ENCODE measurements at regions not wholly inside any gene's neighbourhood (a gene's known extent, or its start where the extent isn't known, plus 50 kb on each side); places are given as distances from the start of the nearest gene placed in this dataset.
"Not testable (repeated sequence)": the region's sequence is repeated elsewhere in the genome, so short reads cannot be mapped to it uniquely, and the experiment has no call there.

DNA sequence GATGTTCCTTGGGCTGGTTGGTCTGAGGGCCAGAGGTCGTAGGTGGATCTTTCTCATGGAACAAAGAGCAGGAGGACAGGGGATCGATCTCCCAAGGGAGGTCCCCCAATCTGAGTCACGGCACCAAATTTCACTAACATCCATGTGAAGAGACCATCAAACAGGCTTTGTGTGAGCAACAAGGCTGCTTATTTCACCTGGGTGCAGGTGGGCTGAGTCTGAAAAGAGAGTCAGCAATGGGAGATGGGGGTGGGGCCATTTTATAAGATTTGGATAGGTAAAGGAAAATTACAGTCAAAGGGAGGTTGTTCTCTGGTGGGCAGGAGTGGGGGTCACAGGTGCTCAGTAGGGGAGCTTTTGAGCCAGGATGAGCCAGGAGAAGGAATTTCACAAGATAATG lies 334.0 kb upstream of the HTR1E start:
- DNase-seq = not testable (repeated sequence)

GRCh38 chr6:86602093-86602492 lies 335.2 kb upstream of the HTR1E start:
- DNase-seq = not testable (repeated sequence)

- not testable (repeated sequence) for DNase-seq
These were observed 338.4 kb upstream of the HTR1E start for GRCh38 chr6:86598969-86599368.

- DNase-seq = no peak
These were observed 341.7 kb upstream of the HTR1E start for GRCh38 chr6:86595641-86596040.

GRCh38 chr6:86586195-86586594 lies 351.1 kb upstream of the HTR1E start:
- no peak for DNase-seq

DNA sequence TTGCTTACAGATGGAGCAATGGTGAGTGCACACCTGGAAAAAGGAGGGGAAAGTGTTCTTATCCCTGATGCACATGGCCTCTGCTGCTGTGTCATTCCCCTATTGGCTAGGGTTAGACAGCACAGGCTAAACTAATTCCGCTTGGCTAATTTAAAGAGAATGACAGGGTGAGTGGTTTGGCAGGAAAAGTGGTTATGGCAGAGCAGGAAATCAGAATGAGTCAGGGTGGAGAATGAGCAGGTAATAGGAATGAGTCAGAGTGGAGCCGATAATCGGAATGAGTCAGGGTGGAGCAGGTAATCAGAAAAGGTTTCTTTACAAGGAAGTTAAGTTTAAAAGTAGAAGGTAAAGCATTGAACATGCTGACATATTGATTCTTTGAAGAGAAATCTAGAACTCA lies 355.5 kb upstream of the HTR1E start:
- DNase-seq = no peak

DNA sequence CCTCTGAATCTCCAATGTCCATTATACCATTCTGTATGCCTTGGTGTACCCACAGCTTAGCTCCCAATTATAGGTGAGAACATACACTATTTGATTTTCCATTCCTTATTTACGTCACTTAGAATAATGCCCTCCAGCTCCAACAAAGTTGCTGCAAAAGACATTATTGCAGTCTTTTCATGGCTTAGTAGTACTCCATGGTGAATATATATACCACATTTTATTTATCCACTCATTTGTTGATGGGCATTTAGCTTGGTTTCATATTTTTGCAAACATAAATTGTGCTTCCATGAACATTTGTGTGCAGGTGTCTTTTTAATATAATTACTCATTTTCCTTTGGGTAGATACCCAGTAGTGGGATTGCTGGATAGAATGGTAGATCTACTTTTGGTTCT lies 374.1 kb upstream of the HTR1E start:
- no peak for DNase-seq

DNA sequence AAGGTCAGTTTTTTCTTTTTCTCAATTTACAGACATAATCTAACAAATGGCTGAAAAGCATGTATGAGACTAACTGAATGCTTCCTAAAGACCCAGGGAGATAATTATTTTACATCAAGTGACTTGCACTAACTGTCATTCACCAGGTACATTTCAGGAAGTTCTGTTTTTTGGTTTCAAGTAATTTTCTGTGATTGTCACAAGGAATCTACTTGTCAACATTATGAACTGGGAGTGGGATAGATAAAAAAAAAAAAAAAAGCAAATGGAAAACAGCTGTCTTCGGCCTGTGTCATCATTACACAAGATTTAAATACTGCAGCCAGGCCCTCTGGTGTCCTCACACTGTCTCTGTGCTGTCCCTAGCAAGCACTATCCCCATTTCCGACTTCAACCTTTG lies 379.0 kb upstream of the HTR1E start:
- DNase-seq = no peak

GRCh38 chr6:86537292-86537861 lies 400.0 kb upstream of the HTR1E start:
- no peak for DNase-seq

- DNase-seq = no peak
These were observed 401.2 kb upstream of the HTR1E start for GRCh38 chr6:86536121-86536520.

GRCh38 chr6:86535100-86535499 lies 402.2 kb upstream of the HTR1E start:
- DNase-seq = no peak

GRCh38 chr6:86529635-86530034 lies 407.7 kb upstream of the HTR1E start:
- DNase-seq = no peak

GRCh38 chr6:86526238-86526637 lies 411.1 kb upstream of the HTR1E start:
- no peak for DNase-seq

- no peak for DNase-seq
These were observed 421.2 kb upstream of the HTR1E start for GRCh38 chr6:86516087-86516486.

DNA sequence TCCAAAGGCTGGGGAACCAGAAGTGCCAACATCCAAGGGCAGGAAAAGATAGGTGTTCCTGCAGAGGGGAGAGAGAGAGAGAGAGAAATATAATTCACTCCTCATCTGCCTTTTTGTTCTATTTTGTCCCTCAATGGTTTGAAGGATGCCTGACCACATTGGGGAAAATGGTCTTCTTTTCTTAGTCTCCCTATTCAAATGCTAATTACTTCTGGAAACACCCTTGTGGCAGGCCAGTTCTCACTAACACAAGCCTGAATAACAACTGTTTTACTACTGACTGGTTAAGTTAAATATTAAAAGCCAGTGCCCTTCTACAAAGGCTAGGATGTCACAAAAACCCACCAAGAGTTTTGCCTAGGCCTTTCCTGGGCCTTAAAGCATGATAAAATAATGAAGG lies 425.4 kb upstream of the HTR1E start:
- DNase-seq = no peak

- no peak for DNase-seq
These were observed 429.1 kb upstream of the HTR1E start for GRCh38 chr6:86508230-86508629.

DNA sequence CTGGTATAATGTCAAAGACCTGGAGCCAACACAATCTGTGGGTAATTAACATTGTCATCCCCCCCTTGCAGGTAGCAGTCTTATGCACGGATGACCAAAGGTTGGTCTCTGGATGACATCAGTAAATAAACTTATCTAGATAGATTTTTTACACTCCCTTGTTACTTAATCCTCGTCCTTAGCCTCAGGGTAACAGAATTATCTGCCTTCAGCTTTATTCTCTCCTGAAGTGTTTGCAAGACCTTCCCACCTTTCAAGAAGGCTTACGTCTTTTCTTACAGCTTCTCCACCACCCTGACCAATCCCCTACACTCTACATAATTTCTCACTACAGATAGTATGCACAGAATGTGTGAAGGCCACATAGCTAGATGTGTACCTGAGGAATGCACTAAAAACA lies 434.8 kb upstream of the HTR1E start:
- DNase-seq = no peak

GRCh38 chr6:86500035-86500434 lies 437.3 kb upstream of the HTR1E start:
- no peak for DNase-seq

DNA sequence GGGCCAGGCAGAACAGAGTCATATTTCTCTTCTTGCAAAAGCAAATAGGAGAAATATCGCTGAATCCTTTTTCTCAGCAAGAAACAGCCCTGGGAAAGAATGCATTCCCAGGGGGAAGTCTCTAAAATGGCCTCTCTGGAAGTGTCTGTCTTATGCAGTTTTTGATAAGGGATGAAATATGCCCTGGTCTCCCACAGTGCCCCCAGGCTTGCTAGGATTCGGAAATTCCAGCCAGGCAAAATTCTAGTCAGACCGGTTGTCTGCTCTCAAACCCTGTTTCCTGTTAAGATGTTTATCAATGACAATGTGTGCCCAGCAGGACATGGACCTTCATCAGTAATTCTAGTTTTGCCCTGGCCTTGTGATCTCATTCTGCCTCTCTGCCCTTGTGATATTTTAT lies 448.3 kb upstream of the HTR1E start:
- not testable (repeated sequence) for DNase-seq

GRCh38 chr6:86487660-86488221 lies 449.6 kb upstream of the HTR1E start:
- no peak for DNase-seq

GRCh38 chr6:86478316-86478715 lies 459.0 kb upstream of the HTR1E start:
- not testable (repeated sequence) for DNase-seq

GRCh38 chr6:86477500-86478148 lies 459.7 kb upstream of the HTR1E start:
- no peak for DNase-seq

- DNase-seq = no peak
These were observed 461.0 kb upstream of the HTR1E start for GRCh38 chr6:86476311-86476710.

DNA sequence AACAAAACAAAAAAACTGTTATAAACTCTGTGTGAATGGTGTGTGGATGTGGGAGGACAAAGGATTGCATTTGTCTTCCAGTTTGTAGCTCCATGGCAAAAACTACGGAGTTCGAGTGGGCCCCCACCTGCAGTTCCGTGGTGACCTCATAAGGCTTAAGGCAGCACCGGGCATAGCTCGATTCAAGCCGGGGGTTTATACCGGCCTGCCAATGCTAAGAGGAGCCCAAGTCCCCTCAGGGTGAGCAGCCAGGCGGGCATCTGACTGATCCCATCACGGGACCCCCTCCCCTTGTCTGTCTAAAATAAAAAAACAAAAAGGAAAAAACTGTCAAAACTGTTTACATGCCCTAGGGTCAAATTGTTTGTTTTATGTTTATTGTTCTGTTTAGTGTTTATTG lies 463.2 kb upstream of the HTR1E start:
- no peak for DNase-seq

- DNase-seq = no peak
These were observed 465.5 kb upstream of the HTR1E start for GRCh38 chr6:86471791-86472190.

Measured in NCI-H1417 treated with DMSO at 0.1 percent for 48 hours (cell line).